Suprapubic skin (tissue), 4 donors: ENCODE measurements at regions not wholly inside any gene's neighbourhood (a gene's known extent, or its start where the extent isn't known, plus 50 kb on each side); places are given as distances from the start of the nearest gene placed in this dataset.
"Not testable (repeated sequence)": the region's sequence is repeated elsewhere in the genome, so short reads cannot be mapped to it uniquely, and the experiment has no call there.

Experiments
- POLR2A ChIP-seq, 2 donors: fragments of 450-650 bp; IDR thresholded peaks; one replicate each; pipeline ENCODE4 v1.6.1; 2017; ENCODE audit warnings: antibody characterized with exemption in 2 of 2, mild to moderate bottlenecking in 2 of 2, moderate library complexity in 2 of 2
- POLR2AphosphoS5 ChIP-seq, 3 donors: sonication (generic); formaldehyde crosslinking; IDR thresholded peaks; one replicate each; pipeline ENCODE4 v1.6.1; 2017; ENCODE audit warnings: antibody characterized with exemption in 3 of 3
- TF ChIP-seq, protein P1 (sequence below), 2 donors: fragments of 200-600 bp in 1 of 2; fragments of 450-650 bp in 1 of 2; sonication (generic) in 1 of 2; IDR thresholded peaks; one replicate each; pipeline ENCODE4 v1.5.1; 2016 to 2019; ENCODE audit warnings: antibody characterized with exemption in 2 of 2, mild to moderate bottlenecking in 1 of 2, moderate library complexity in 1 of 2

DNA sequence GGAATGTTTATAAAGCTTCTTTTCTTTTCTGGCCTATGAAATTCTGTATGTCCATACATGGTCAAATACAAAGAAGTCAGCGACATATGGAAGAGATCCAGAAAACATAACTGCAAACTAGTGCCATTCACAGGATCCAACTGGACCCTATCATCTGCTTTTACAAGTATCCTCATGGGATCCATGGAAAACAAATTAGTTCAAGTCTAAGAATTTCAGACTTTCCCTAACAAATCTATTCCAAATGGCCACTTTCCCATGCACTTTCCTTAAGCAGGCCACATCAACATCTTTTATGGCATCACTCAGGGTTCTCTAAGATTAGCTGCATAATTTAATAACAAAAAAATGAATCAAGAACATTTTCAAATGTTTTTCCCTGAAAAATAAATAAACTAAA, 301.3 kb downstream of the ZNF37A start:
- TF ChIP-seq POLR2AphosphoS5, POLR2A (IDR thresholded peaks at IDR 0.05): not testable (repeated sequence)
- TF ChIP-seq, protein P1, sequence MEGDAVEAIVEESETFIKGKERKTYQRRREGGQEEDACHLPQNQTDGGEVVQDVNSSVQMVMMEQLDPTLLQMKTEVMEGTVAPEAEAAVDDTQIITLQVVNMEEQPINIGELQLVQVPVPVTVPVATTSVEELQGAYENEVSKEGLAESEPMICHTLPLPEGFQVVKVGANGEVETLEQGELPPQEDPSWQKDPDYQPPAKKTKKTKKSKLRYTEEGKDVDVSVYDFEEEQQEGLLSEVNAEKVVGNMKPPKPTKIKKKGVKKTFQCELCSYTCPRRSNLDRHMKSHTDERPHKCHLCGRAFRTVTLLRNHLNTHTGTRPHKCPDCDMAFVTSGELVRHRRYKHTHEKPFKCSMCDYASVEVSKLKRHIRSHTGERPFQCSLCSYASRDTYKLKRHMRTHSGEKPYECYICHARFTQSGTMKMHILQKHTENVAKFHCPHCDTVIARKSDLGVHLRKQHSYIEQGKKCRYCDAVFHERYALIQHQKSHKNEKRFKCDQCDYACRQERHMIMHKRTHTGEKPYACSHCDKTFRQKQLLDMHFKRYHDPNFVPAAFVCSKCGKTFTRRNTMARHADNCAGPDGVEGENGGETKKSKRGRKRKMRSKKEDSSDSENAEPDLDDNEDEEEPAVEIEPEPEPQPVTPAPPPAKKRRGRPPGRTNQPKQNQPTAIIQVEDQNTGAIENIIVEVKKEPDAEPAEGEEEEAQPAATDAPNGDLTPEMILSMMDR (IDR thresholded peaks at IDR 0.05), result not testable (repeated sequence)
